ENCODE measurements at regions not wholly inside any gene's neighbourhood (a gene's known extent, or its start where the extent isn't known, plus 50 kb on each side); places are given as distances from the start of the nearest gene placed in this dataset.

DNA sequence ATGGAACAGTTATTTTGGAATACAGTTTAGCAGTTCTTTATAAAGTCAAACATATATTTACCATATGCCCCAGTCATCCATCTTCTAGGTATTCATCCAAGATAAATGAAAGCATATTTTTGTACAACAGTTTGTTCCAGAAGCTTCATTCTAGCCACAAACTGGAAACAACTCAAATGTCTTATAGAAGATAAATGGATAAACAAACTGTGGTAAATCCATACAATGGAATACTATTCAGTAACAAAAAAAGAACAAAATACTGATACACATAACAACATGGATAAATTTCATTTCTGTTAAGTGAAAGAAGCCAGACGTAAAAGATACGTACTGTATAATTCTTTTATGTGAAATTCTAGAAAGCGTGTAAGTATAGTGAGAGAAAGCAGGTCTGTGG is 167.0 kb upstream of the AHI1 start:
- TF ChIP-seq CTCF (IDR thresholded peaks at IDR 0.05), result no peak
- no peak for TF ChIP-seq POLR2A (IDR thresholded peaks at IDR 0.05)
- intact Hi-C loops (cut with DNase I; ENCODE audit: low total_unique reads), result no loop called here
- H3K4me3 ChIP-seq (ENCODE audit: low read depth, poor library complexity, severe bottlenecking), result no peak overlapping the region
- no peak for DNase-seq (ENCODE audit: low spot score in 2 of 2)
- 97 to 98% methylated on average over 3 of the region's 3 CpGs for WGBS, 2 donors

GRCh38 chr6:135665935-135666334 is 168.4 kb upstream of the AHI1 start:
- TF ChIP-seq CTCF (IDR thresholded peaks at IDR 0.05), result no peak
- TF ChIP-seq POLR2A (IDR thresholded peaks at IDR 0.05), result no peak
- 28 to 35% methylated on average over 4 of the region's 4 CpGs for WGBS, 2 donors
- no peak for DNase-seq (ENCODE audit: low spot score in 2 of 2)
- no peak overlapping the region for H3K4me3 ChIP-seq (ENCODE audit: low read depth, poor library complexity, severe bottlenecking)
- intact Hi-C loops (cut with DNase I; ENCODE audit: low total_unique reads), result no loop called here

GRCh38 chr6:135667691-135668455 is 170.3 kb upstream of the AHI1 start:
- no peak for DNase-seq (ENCODE audit: low spot score in 2 of 2)
- intact Hi-C loops (cut with DNase I; ENCODE audit: low total_unique reads), result no loop called here
- no peak overlapping the region for H3K4me3 ChIP-seq (ENCODE audit: low read depth, poor library complexity, severe bottlenecking)
- no peak for TF ChIP-seq POLR2A (IDR thresholded peaks at IDR 0.05)
- no peak for TF ChIP-seq CTCF (IDR thresholded peaks at IDR 0.05)
- WGBS, 2 donors, result 14 to 15% methylated on average over 12 of the region's 12 CpGs

GRCh38 chr6:135672256-135672655 is 174.7 kb upstream of the AHI1 start:
- intact Hi-C loops (cut with DNase I; ENCODE audit: low total_unique reads), result no loop called here
- TF ChIP-seq POLR2A (IDR thresholded peaks at IDR 0.05), result no peak
- no peak for TF ChIP-seq CTCF (IDR thresholded peaks at IDR 0.05)
- H3K4me3 ChIP-seq (ENCODE audit: low read depth, poor library complexity, severe bottlenecking), result no peak overlapping the region
- WGBS, 2 donors, result 95 to 97% methylated on average over 6 of the region's 6 CpGs
- no peak for DNase-seq (ENCODE audit: low spot score in 2 of 2)

DNA sequence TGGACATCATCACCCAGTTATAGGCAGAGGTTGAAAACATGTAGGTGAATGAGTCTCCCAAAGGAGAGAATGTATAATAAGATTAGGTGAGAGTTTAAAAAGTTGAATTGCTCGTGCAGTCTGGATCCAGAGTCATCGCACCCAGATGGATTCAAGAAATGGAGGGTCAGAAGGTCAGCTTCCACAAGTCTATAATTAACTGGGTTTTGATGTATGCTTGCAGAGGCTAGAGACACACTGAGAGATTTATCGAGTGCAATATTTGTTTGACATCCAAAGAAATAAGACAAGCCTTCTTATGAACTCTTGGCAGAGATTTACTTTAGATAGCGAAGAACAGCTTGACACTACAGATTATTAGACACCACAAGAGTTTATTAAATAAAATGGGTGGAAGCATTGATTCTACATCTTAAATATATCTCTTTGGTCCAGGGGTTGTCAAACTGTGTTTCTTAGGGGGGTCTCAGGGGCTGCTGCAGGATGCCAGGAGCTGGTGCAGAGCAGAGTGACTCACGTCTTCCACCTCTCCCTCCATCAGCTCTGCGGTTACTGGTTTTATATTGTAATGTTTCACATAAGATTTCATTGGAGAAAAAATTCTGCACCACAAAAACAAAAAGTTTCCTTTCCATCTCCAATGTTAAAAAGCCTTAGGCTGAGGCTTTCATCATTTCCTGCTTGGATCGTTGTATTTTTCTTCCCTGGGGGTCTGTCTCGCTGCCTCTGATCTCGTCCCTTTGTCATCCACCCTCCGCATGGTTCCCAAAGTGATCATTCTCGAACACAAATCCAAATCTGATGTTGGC is 176.2 kb upstream of the AHI1 start:
- no peak for DNase-seq (ENCODE audit: low spot score in 2 of 2)
- intact Hi-C loops (cut with DNase I; ENCODE audit: low total_unique reads), result no loop called here
- H3K4me3 ChIP-seq (ENCODE audit: low read depth, poor library complexity, severe bottlenecking), result no peak overlapping the region
- WGBS, 2 donors, result 70 to 76% methylated on average over 11 of the region's 11 CpGs
- no peak for TF ChIP-seq CTCF (IDR thresholded peaks at IDR 0.05)
